Muscle of leg (tissue), 3 donors: ENCODE measurements at regions not wholly inside any gene's neighbourhood (a gene's known extent, or its start where the extent isn't known, plus 50 kb on each side); places are given as distances from the start of the nearest gene placed in this dataset.

Experiments used
- DNase-seq: peaks from one replicate; pipeline ENCODE4 v3.0.0; 2013
- H3K27ac ChIP-seq: one replicate; pipeline ENCODE4 v1.5.1; 2013; ENCODE audit warnings: mild to moderate bottlenecking, low read length, control low read depth
- H3K27me3 ChIP-seq: one replicate; pipeline ENCODE4 v1.6.1; 2013; ENCODE audit warnings: low read length; ENCODE audit not compliant: control insufficient read depth, insufficient read depth
- H3K36me3 ChIP-seq: one replicate; pipeline ENCODE4 v1.6.1; 2013; ENCODE audit warnings: low read length; ENCODE audit not compliant: control insufficient read depth, insufficient read depth
- H3K4me1 ChIP-seq: one replicate; pipeline ENCODE4 v1.6.1; 2013; ENCODE audit warnings: low read length; ENCODE audit not compliant: control insufficient read depth, insufficient read depth
- H3K4me3 ChIP-seq: one replicate; pipeline ENCODE4 v1.5.1; 2013; ENCODE audit warnings: low read length, control low read depth
- H3K9me3 ChIP-seq: replicated peaks from 2 replicates; pipeline ENCODE4 v1.6.1; 2013; ENCODE audit warnings: low read depth, low read length; ENCODE audit not compliant: control insufficient read depth
- WGBS: methylation state at CpG from one replicate; pipeline ENCODE4 v1.1.5; 2013; ENCODE audit warnings: missing lambda C conversion rate; ENCODE audit not compliant: insufficient coverage; 5-methylcytosine and 5-hydroxymethylcytosine counted together

- no peaks in the 10 kb centered on the region for H3K27me3 ChIP-seq
- WGBS: no CpG with 5 or more reads among the region's 1 CpG
- H3K4me3 ChIP-seq: no peak overlapping the region
- no peaks in the 10 kb centered on the region for H3K4me1 ChIP-seq
- no peaks in the 10 kb centered on the region for H3K9me3 ChIP-seq
- DNase-seq: no peak
- no peaks in the 10 kb centered on the region for H3K36me3 ChIP-seq
- no peak overlapping the region for H3K27ac ChIP-seq
Measured at GRCh38 chr1:80520949-80521348, 1279.8 kb upstream of the ADGRL2 start.

- Histone ChIP-seq H3K27me3 (no peaks in the 10 kb centered on the region), H3K36me3 (no peaks in the 10 kb centered on the region), H3K9me3 (no peaks in the 10 kb centered on the region), H3K4me1 (no peaks in the 10 kb centered on the region), H3K4me3 (no peak overlapping the region), H3K27ac (no peak overlapping the region)
- DNase-seq: no peak
- WGBS: no CpG with 5 or more reads among the region's 1 CpG
Measured at GRCh38 chr1:80517062-80517461, 1283.7 kb upstream of the ADGRL2 start.

- Histone ChIP-seq H3K27me3 (no peaks in the 10 kb centered on the region), H3K9me3 (no peaks in the 10 kb centered on the region), H3K4me1 (no peaks in the 10 kb centered on the region), H3K27ac (no peak overlapping the region), H3K4me3 (no peak overlapping the region), H3K36me3 (no peaks in the 10 kb centered on the region)
- no peak for DNase-seq
- WGBS: no CpG with 5 or more reads among the region's 2 CpGs
Measured at GRCh38 chr1:80509965-80510522, 1290.7 kb upstream of the ADGRL2 start.

- no peaks in the 10 kb centered on the region for H3K9me3 ChIP-seq
- no peak for DNase-seq
- H3K27ac ChIP-seq: no peak overlapping the region
- no peaks in the 10 kb centered on the region for H3K4me1 ChIP-seq
- H3K4me3 ChIP-seq: no peak overlapping the region
- no peaks in the 10 kb centered on the region for H3K36me3 ChIP-seq
- H3K27me3 ChIP-seq: no peaks in the 10 kb centered on the region
- WGBS: 100% methylated on average over 1 of the region's 2 CpGs
Measured at GRCh38 chr1:80506216-80506615, 1294.5 kb upstream of the ADGRL2 start.

GRCh38 chr1:80498673-80499072, 1302.1 kb upstream of the ADGRL2 start:
- no peak overlapping the region for H3K4me3 ChIP-seq
- no peak overlapping the region for H3K27ac ChIP-seq
- H3K27me3 ChIP-seq: no peaks in the 10 kb centered on the region
- H3K36me3 ChIP-seq: no peaks in the 10 kb centered on the region
- H3K4me1 ChIP-seq: no peaks in the 10 kb centered on the region
- no peak for DNase-seq
- no peaks in the 10 kb centered on the region for H3K9me3 ChIP-seq

GRCh38 chr1:80495806-80496205, 1304.9 kb upstream of the ADGRL2 start:
- no peak overlapping the region for H3K27ac ChIP-seq
- no peak overlapping the region for H3K4me3 ChIP-seq
- DNase-seq: no peak
- H3K9me3 ChIP-seq: no peaks in the 10 kb centered on the region
- 94% methylated on average over 16 of the region's 16 CpGs for WGBS
- H3K4me1 ChIP-seq: no peaks in the 10 kb centered on the region
- H3K27me3 ChIP-seq: no peaks in the 10 kb centered on the region
- H3K36me3 ChIP-seq: no peaks in the 10 kb centered on the region

- no peak for DNase-seq
- Histone ChIP-seq H3K27ac (no peak overlapping the region), H3K27me3 (no peaks in the 10 kb centered on the region), H3K36me3 (no peaks in the 10 kb centered on the region), H3K4me1 (no peaks in the 10 kb centered on the region), H3K4me3 (no peak overlapping the region), H3K9me3 (no peaks in the 10 kb centered on the region)
- no CpG with 5 or more reads among the region's 1 CpG for WGBS
Measured at GRCh38 chr1:80472145-80472544, 1328.6 kb upstream of the ADGRL2 start.

- no peak for DNase-seq
- Histone ChIP-seq H3K36me3 (no peaks in the 10 kb centered on the region), H3K27ac (no peak overlapping the region), H3K4me1 (no peaks in the 10 kb centered on the region), H3K4me3 (no peak overlapping the region), H3K9me3 (no peaks in the 10 kb centered on the region), H3K27me3 (no peaks in the 10 kb centered on the region)
- WGBS: no CpG with 5 or more reads among the region's 1 CpG
Measured at GRCh38 chr1:80468356-80468755, 1332.4 kb upstream of the ADGRL2 start.

GRCh38 chr1:80462006-80462405, 1338.7 kb upstream of the ADGRL2 start:
- Histone ChIP-seq H3K9me3 (no peaks in the 10 kb centered on the region), H3K27me3 (no peaks in the 10 kb centered on the region), H3K36me3 (no peaks in the 10 kb centered on the region), H3K4me1 (no peaks in the 10 kb centered on the region), H3K27ac (no peak overlapping the region), H3K4me3 (no peak overlapping the region)
- peak; percentile 59 for DNase-seq
- 73% methylated on average over 1 of the region's 1 CpG for WGBS

- Histone ChIP-seq H3K4me3 (no peak overlapping the region), H3K36me3 (no peaks in the 10 kb centered on the region), H3K4me1 (no peaks in the 10 kb centered on the region), H3K27ac (no peak overlapping the region), H3K9me3 (no peaks in the 10 kb centered on the region), H3K27me3 (no peaks in the 10 kb centered on the region)
- no peak for DNase-seq
- WGBS: no CpG with 5 or more reads among the region's 2 CpGs
Measured at GRCh38 chr1:80457409-80457808, 1343.3 kb upstream of the ADGRL2 start.

GRCh38 chr1:80453775-80454174, 1347.0 kb upstream of the ADGRL2 start:
- no peak for DNase-seq
- Histone ChIP-seq H3K27ac (no peak overlapping the region), H3K27me3 (no peaks in the 10 kb centered on the region), H3K9me3 (no peaks in the 10 kb centered on the region), H3K36me3 (no peaks in the 10 kb centered on the region), H3K4me1 (no peaks in the 10 kb centered on the region), H3K4me3 (no peak overlapping the region)
- WGBS: no CpG with 5 or more reads among the region's 2 CpGs
